ENCODE measurements at regions not wholly inside any gene's neighbourhood (a gene's known extent, or its start where the extent isn't known, plus 50 kb on each side); places are given as distances from the start of the nearest gene placed in this dataset.

GRCh38 chr2:5908071-5908470 lies 215.9 kb downstream of the SOX11 start:
- no peak for TF ChIP-seq CTCF (IDR thresholded peaks at IDR 0.05 in 2 of 3, conservative IDR thresholded peaks at IDR 0.05 in 1 of 3; ENCODE audit: borderline replicate concordance in 1 of 3, insufficient read depth in 1 of 3, low read depth in 2 of 3, low read length in 2 of 3)
- TF ChIP-seq TCF7L2 (IDR thresholded peaks at IDR 0.05; ENCODE audit: borderline replicate concordance, extremely low read depth, insufficient read depth, insufficient read length): no peak

Measured in HCT116 (cell line).